SK-N-SH treated with all-trans-retinoic acid at 6 μM for 48 hours (cell line): ENCODE measurements at regions not wholly inside any gene's neighbourhood (a gene's known extent, or its start where the extent isn't known, plus 50 kb on each side); places are given as distances from the start of the nearest gene placed in this dataset.

Experiments
- ATAC-seq: fragments of 200-7000 bp; cut with Tn5 transposase; 3 replicates; pipeline ENCODE4 v1.9.1; 2020; ENCODE audit warnings: mild to moderate bottlenecking, moderate library complexity
- ARNTL ChIP-seq: fragments of 450-650 bp; formaldehyde crosslinking; IDR thresholded peaks from 2 replicates; pipeline ENCODE4 v1.5.0; 2020; ENCODE audit warnings: low read depth, mild to moderate bottlenecking, moderate library complexity, borderline replicate concordance
- BACH2 ChIP-seq: fragments of 250-450 bp; sonication (Bioruptor Pico); IDR thresholded peaks from 2 replicates; pipeline ENCODE4 v1.9.0; 2021; ENCODE audit warnings: mild to moderate bottlenecking, borderline replicate concordance
- CREB5 ChIP-seq: fragments of 250-450 bp; sonication (Bioruptor Pico); IDR thresholded peaks from 2 replicates; pipeline ENCODE4 v1.5.1; 2020; ENCODE audit warnings: low read depth, mild to moderate bottlenecking, moderate library complexity
- CSDC2 ChIP-seq: fragments of 250-450 bp; sonication (Bioruptor Pico); IDR thresholded peaks from 2 replicates; pipeline ENCODE4 v1.5.0; 2020; ENCODE audit warnings: mild to moderate bottlenecking, moderate library complexity
- CSRNP3 ChIP-seq: fragments of 250-450 bp; sonication (Bioruptor Pico); IDR thresholded peaks from 2 replicates; pipeline ENCODE4 v1.5.1; 2021; ENCODE audit warnings: mild to moderate bottlenecking, moderate library complexity
- ESRRG ChIP-seq: fragments of 250-450 bp; sonication (Bioruptor Pico); IDR thresholded peaks from 2 replicates; pipeline ENCODE4 v1.6.1; 2021; ENCODE audit warnings: mild to moderate bottlenecking
- GLIS3 ChIP-seq: fragments of 250-450 bp; sonication (Bioruptor Pico); IDR thresholded peaks from 2 replicates; pipeline ENCODE4 v1.5.0; 2020; ENCODE audit warnings: mild to moderate bottlenecking, moderate library complexity
- ISL1 ChIP-seq: fragments of 250-450 bp; sonication (Bioruptor Pico); IDR thresholded peaks from 2 replicates; pipeline ENCODE4 v2.1.2; 2022; ENCODE audit warnings: mild to moderate bottlenecking, moderate library complexity
- OSR1 ChIP-seq: fragments of 250-450 bp; sonication (Bioruptor Pico); IDR thresholded peaks from 2 replicates; pipeline ENCODE4 v1.8.0; 2022; ENCODE audit warnings: moderate library complexity, mild to moderate bottlenecking, inconsistent platforms
- PATZ1 ChIP-seq: fragments of 250-450 bp; sonication (Bioruptor Pico); IDR thresholded peaks from 2 replicates; pipeline ENCODE4 v1.8.0; 2020; ENCODE audit warnings: mild to moderate bottlenecking, moderate library complexity, borderline replicate concordance
- POU6F1 ChIP-seq: fragments of 250-450 bp; sonication (Bioruptor Pico); IDR thresholded peaks from 2 replicates; pipeline ENCODE4 v1.8.0; 2021; ENCODE audit warnings: low read depth, mild to moderate bottlenecking, moderate library complexity, borderline replicate concordance
- RARB ChIP-seq: fragments of 250-450 bp; sonication (Bioruptor Pico); IDR thresholded peaks from 2 replicates; pipeline ENCODE4 v1.8.0; 2021; ENCODE audit warnings: mild to moderate bottlenecking, moderate library complexity
- TCF4 ChIP-seq: fragments of 250-450 bp; sonication (Bioruptor Pico); IDR thresholded peaks from 2 replicates; pipeline ENCODE4 v1.8.0; 2021; ENCODE audit warnings: mild to moderate bottlenecking, moderate library complexity, borderline replicate concordance
- TOX ChIP-seq: fragments of 250-450 bp; sonication (Bioruptor Pico); IDR thresholded peaks from 2 replicates; pipeline ENCODE4 v1.8.0; 2021; ENCODE audit warnings: mild to moderate bottlenecking, moderate library complexity, borderline replicate concordance
- TSHZ2 ChIP-seq: fragments of 250-450 bp; sonication (Bioruptor Pico); IDR thresholded peaks from 2 replicates; pipeline ENCODE4 v1.5.0; 2020; ENCODE audit warnings: mild to moderate bottlenecking, moderate library complexity
- ZC3H10 ChIP-seq: fragments of 250-450 bp; sonication (Bioruptor Pico); IDR thresholded peaks from 2 replicates; pipeline ENCODE4 v1.5.1; 2021; ENCODE audit warnings: mild to moderate bottlenecking, moderate library complexity
- ZFP3 ChIP-seq: fragments of 250-450 bp; sonication (Bioruptor Pico); IDR thresholded peaks from 2 replicates; pipeline ENCODE4 v1.5.0; 2020; ENCODE audit warnings: mild to moderate bottlenecking, moderate library complexity
- ZFP30 ChIP-seq: fragments of 450-650 bp; formaldehyde crosslinking; IDR thresholded peaks from 2 replicates; pipeline ENCODE4 v1.5.0; 2022; ENCODE audit warnings: mild to moderate bottlenecking, moderate library complexity
- ZNF565 ChIP-seq: fragments of 450-650 bp; formaldehyde crosslinking; conservative IDR thresholded peaks from 2 replicates; pipeline ENCODE4 v1.5.0; 2020; ENCODE audit warnings: low read depth, mild to moderate bottlenecking, moderate library complexity
- ZNF8 ChIP-seq: fragments of 450-650 bp; formaldehyde crosslinking; IDR thresholded peaks from 2 replicates; pipeline ENCODE4 v1.5.0; 2020; ENCODE audit warnings: mild to moderate bottlenecking, moderate library complexity

- TF ChIP-seq TSHZ2: no peak
- TF ChIP-seq TOX (CRISPR knock-in tag): no peak
- no peak for TF ChIP-seq CREB5
- TF ChIP-seq ZC3H10 (CRISPR knock-in tag): no peak
- TF ChIP-seq CSRNP3 (CRISPR knock-in tag): no peak
- no peak for TF ChIP-seq GLIS3 (CRISPR knock-in tag)
- TF ChIP-seq ZNF565 (CRISPR knock-in tag): no peak
- TF ChIP-seq TCF4 (CRISPR knock-in tag): no peak
Measured at GRCh38 chr13:105019073-105019472, 1516.4 kb downstream of the EFNB2 start (continued).

GRCh38 chr13:105016266-105016665, 1519.2 kb downstream of the EFNB2 start:
- no peak for TF ChIP-seq TCF4 (CRISPR knock-in tag)
- TF ChIP-seq CSDC2 (CRISPR knock-in tag): no peak
- TF ChIP-seq ISL1 (CRISPR knock-in tag): no peak
- no peak for TF ChIP-seq CSRNP3 (CRISPR knock-in tag)
- no peak for TF ChIP-seq PATZ1 (CRISPR knock-in tag)
- TF ChIP-seq OSR1: no peak
- no peak for TF ChIP-seq TOX (CRISPR knock-in tag)
- no peak for TF ChIP-seq ZFP30 (CRISPR knock-in tag)
- TF ChIP-seq BACH2 (CRISPR knock-in tag): no peak
- no peak for TF ChIP-seq ZNF565 (CRISPR knock-in tag)
- TF ChIP-seq ARNTL (CRISPR knock-in tag): no peak
- no peak for TF ChIP-seq ZNF8

GRCh38 chr13:105008604-105009003, 1526.9 kb downstream of the EFNB2 start:
- ATAC-seq: no peak

More at GRCh38 chr13:105016266-105016665, 1519.2 kb downstream of the EFNB2 start:
- ATAC-seq: no peak

More at GRCh38 chr13:105008604-105009003, 1526.9 kb downstream of the EFNB2 start:
- TF ChIP-seq RARB (CRISPR knock-in tag) (no peak), PATZ1 (CRISPR knock-in tag) (no peak), POU6F1 (CRISPR knock-in tag) (no peak), ZFP30 (CRISPR knock-in tag) (no peak), TCF4 (CRISPR knock-in tag) (no peak), CREB5 (no peak), CSRNP3 (CRISPR knock-in tag) (no peak), ZNF565 (CRISPR knock-in tag) (no peak), OSR1 (no peak), ZFP3 (CRISPR knock-in tag) (no peak), ESRRG (no peak)
